WTC11 (cell line): ENCODE measurements at regions not wholly inside any gene's neighbourhood (a gene's known extent, or its start where the extent isn't known, plus 50 kb on each side); places are given as distances from the start of the nearest gene placed in this dataset.

Experiments used
- ATAC-seq: fragments of 200-7000 bp; cut with Tn5 transposase; 2 replicates; pipeline ENCODE4 v1.10.0; 2021; ENCODE audit warnings: mild to moderate bottlenecking, moderate library complexity
- CTCF ChIA-PET: fragments of 300-600 bp; sonication (Branson Sonifier 250); formaldehyde crosslinking; loops from one replicate; lab custom pipeline; 2021; ENCODE audit warnings: antibody characterized with exemption; lab: Charles Lee
- POLR2A ChIA-PET: fragments of 350-600 bp; sonication (Branson Sonifier 250); formaldehyde crosslinking; loops from one replicate; lab custom pipeline; 2021; ENCODE audit warnings: antibody characterized with exemption; lab: Charles Lee
- DNase-seq: peaks from one replicate; pipeline ENCODE4 v3.0.0; 2021; ENCODE audit warnings: low spot score
- H3K27ac Mint-ChIP-seq: 2 replicates; pipeline ENCODE4 v1.8.0; 2021; ENCODE audit warnings: mixed read lengths
- H3K27me3 Mint-ChIP-seq: 2 replicates; pipeline ENCODE4 v1.8.0; 2021; ENCODE audit warnings: low read depth, mild to moderate bottlenecking, moderate library complexity, mixed read lengths
- H3K36me3 Mint-ChIP-seq: 2 replicates; pipeline ENCODE4 v1.8.0; 2021; ENCODE audit warnings: mixed read lengths
- H3K4me1 Mint-ChIP-seq: 2 replicates; pipeline ENCODE4 v1.8.0; 2022; ENCODE audit warnings: mixed read lengths
- H3K4me3 Mint-ChIP-seq: 2 replicates; pipeline ENCODE4 v1.8.0; 2021; ENCODE audit warnings: mild to moderate bottlenecking, moderate library complexity, mixed read lengths
- H3K9me3 Mint-ChIP-seq: 2 replicates; pipeline ENCODE4 v1.8.0; 2021; ENCODE audit warnings: mixed read lengths
- CDX4 ChIP-seq: fragments of 250-450 bp; sonication (Bioruptor Pico); IDR thresholded peaks from 2 replicates; pipeline ENCODE4 v1.9.0; 2021; ENCODE audit warnings: moderate library complexity, mild to moderate bottlenecking, inconsistent platforms, borderline replicate concordance
- CREM ChIP-seq: sonication (generic); formaldehyde crosslinking; IDR thresholded peaks from 2 replicates; pipeline ENCODE4 v1.8.1; 2022; ENCODE audit warnings: mild to moderate bottlenecking, missing genetic modification reagents, moderate library complexity
- E2F4 ChIP-seq: sonication (generic); formaldehyde crosslinking; IDR thresholded peaks from 2 replicates; pipeline ENCODE4 v1.8.1; 2022; ENCODE audit warnings: low read depth, mild to moderate bottlenecking, moderate library complexity, missing genetic modification reagents, borderline replicate concordance
- E2F5 ChIP-seq: sonication (generic); formaldehyde crosslinking; IDR thresholded peaks from 2 replicates; pipeline ENCODE4 v1.8.1; 2022; ENCODE audit warnings: mild to moderate bottlenecking, moderate library complexity, missing genetic modification reagents
- HMGA2 ChIP-seq: fragments of 250-450 bp; sonication (Bioruptor Pico); IDR thresholded peaks from 2 replicates; pipeline ENCODE4 v1.4.0; 2021; ENCODE audit warnings: mild to moderate bottlenecking, moderate library complexity
- IRF1 ChIP-seq: sonication (generic); formaldehyde crosslinking; IDR thresholded peaks from 2 replicates; pipeline ENCODE4 v1.8.0; 2023; ENCODE audit warnings: missing genetic modification reagents
- ZNF281 ChIP-seq: sonication (generic); formaldehyde crosslinking; IDR thresholded peaks from 2 replicates; pipeline ENCODE4 v1.8.0; 2023; ENCODE audit warnings: mild to moderate bottlenecking, missing genetic modification reagents
- ZNF317 ChIP-seq: sonication (generic); formaldehyde crosslinking; IDR thresholded peaks from 2 replicates; pipeline ENCODE4 v1.8.1; 2023; ENCODE audit warnings: low read depth, mild to moderate bottlenecking, moderate library complexity, missing genetic modification reagents, borderline replicate concordance
- ZNF532 ChIP-seq: fragments of 250-450 bp; sonication (Bioruptor Pico); IDR thresholded peaks from 2 replicates; pipeline ENCODE4 v1.9.0; 2021; ENCODE audit warnings: mild to moderate bottlenecking, borderline replicate concordance
- ZNF671 ChIP-seq: fragments of 250-450 bp; sonication (Bioruptor Pico); IDR thresholded peaks from 2 replicates; pipeline ENCODE4 v1.8.0; 2021; ENCODE audit warnings: mild to moderate bottlenecking

GRCh38 chr4:108480881-108481280, 139.5 kb upstream of the RPL34 start:
- DNase-seq = no peak
- H3K36me3 Mint-ChIP-seq = no peaks in the 10 kb centered on the region
- ATAC-seq = no peak
- CTCF ChIA-PET = interaction anchor here (0.7 kb wide), 1 partner anchor 91 kb away, joined by 3 read pairs; no protein-coding TSS in a partner anchor
- H3K4me3 Mint-ChIP-seq = no peak overlapping the region
- TF ChIP-seq ZNF281 (CRISPR knock-in tag) (no peak), ZNF532 (CRISPR knock-in tag) (no peak), ZNF317 (no peak)
- no peak overlapping the region for H3K27ac Mint-ChIP-seq
- no peaks in the 10 kb centered on the region for H3K9me3 Mint-ChIP-seq
- H3K27me3 Mint-ChIP-seq = no peaks in the 10 kb centered on the region
- H3K4me1 Mint-ChIP-seq = no peaks in the 10 kb centered on the region
- POLR2A ChIA-PET = no interaction called here

- H3K9me3 Mint-ChIP-seq = peaks cover 5% of the 10 kb centered on the region; the same call in 1 of the 2 replicates
- CTCF ChIA-PET = no interaction called here
Observed at GRCh38 chr4:108477527-108478108, 142.8 kb upstream of the RPL34 start.

More at GRCh38 chr4:108477527-108478108, 142.8 kb upstream of the RPL34 start:
- no peak for TF ChIP-seq ZNF671 (CRISPR knock-in tag)
- no peak for TF ChIP-seq CREM (CRISPR knock-in tag)
- no peak for TF ChIP-seq HMGA2
- no peak for TF ChIP-seq E2F4 (CRISPR knock-in tag)
- TF ChIP-seq IRF1 (CRISPR knock-in tag) = no peak
- TF ChIP-seq ZNF281 (CRISPR knock-in tag) = no peak
- TF ChIP-seq E2F5 = no peak
- no peak for TF ChIP-seq CDX4 (CRISPR knock-in tag)
- Mint-ChIP-seq H3K27ac (no peak overlapping the region), H3K4me3 (no peak overlapping the region), H3K36me3 (no peaks in the 10 kb centered on the region), H3K27me3 (no peaks in the 10 kb centered on the region), H3K4me1 (no peaks in the 10 kb centered on the region)
- no peak for DNase-seq
- no peak for ATAC-seq
- POLR2A ChIA-PET = no interaction called here
